ENCODE measurements at regions not wholly inside any gene's neighbourhood (a gene's known extent, or its start where the extent isn't known, plus 50 kb on each side); places are given as distances from the start of the nearest gene placed in this dataset.

DNA sequence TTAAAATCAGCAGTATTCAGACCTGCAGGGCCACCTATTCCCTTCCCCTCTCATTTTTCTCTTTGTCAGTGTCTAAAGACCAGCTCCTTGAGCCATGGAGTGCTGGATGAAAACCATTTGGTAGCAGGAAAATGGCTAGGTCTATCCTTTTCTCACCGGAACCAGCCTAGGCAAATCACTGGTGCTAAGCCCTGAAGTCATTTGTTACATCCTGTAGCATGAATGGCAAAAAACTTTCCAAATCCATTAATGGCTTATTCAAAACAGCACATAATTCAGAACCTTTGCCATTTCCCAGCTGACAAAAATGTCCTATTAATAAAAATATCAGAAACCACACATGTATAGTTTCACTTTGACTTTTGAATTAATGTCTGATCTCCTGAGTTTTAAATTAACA, 209.5 kb upstream of the E2F8 start:
- TF ChIP-seq, protein P1, sequence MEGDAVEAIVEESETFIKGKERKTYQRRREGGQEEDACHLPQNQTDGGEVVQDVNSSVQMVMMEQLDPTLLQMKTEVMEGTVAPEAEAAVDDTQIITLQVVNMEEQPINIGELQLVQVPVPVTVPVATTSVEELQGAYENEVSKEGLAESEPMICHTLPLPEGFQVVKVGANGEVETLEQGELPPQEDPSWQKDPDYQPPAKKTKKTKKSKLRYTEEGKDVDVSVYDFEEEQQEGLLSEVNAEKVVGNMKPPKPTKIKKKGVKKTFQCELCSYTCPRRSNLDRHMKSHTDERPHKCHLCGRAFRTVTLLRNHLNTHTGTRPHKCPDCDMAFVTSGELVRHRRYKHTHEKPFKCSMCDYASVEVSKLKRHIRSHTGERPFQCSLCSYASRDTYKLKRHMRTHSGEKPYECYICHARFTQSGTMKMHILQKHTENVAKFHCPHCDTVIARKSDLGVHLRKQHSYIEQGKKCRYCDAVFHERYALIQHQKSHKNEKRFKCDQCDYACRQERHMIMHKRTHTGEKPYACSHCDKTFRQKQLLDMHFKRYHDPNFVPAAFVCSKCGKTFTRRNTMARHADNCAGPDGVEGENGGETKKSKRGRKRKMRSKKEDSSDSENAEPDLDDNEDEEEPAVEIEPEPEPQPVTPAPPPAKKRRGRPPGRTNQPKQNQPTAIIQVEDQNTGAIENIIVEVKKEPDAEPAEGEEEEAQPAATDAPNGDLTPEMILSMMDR (IDR thresholded peaks at IDR 0.05): no peak
- TF ChIP-seq POLR2A (IDR thresholded peaks at IDR 0.05) (no peak), POLR2AphosphoS5 (IDR thresholded peaks at IDR 0.05) (no peak)

Measured in breast epithelium (tissue), 3 donors.